ENCODE measurements at regions not wholly inside any gene's neighbourhood (a gene's known extent, or its start where the extent isn't known, plus 50 kb on each side); places are given as distances from the start of the nearest gene placed in this dataset.
"Not testable (repeated sequence)": the region's sequence is repeated elsewhere in the genome, so short reads cannot be mapped to it uniquely, and the experiment has no call there.

DNA sequence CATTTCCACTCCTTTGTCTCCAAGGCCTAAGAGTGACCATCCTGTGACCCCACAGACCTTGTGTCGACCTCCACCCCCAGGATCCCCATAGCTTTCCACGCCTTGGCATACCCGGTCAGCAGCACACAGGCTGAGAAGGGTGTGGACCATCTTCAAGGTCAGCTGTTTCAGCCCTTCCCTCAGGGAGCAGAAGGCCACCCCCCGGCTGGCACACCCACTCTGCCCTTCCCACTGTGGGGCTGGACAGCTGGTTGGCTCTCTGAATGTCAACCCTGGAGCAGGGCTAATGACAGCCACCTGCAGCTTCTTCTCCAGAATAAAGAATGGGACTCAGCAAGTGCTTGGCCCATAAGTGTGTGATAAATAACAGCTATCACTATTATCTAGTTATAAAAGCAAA is 93.1 kb downstream of the OLFM1 start:
- WGBS (ENCODE audit: extremely low coverage, insufficient coverage, insufficient read length) = no CpG with 5 or more reads among the region's 4 CpGs
- DNase-seq = no peak

DNA sequence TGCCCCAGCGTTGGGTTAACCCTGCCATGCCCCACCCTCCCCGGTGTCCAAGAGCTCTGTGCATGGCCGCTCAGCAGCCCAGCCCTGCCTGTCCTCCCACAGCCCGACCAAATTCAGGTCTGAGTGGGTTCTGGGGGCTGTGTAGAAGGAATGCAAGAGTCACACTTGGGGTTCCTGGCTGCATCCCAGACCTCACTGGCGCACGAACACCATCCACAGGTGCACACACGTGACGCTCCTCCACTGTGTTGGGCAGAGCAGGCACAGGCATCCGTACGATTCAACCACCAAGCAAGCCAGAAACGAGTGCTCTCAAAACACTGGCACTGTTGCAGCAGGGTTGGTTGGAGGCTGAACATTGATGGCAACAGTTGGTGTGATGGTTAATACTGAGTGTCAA is 93.9 kb downstream of the OLFM1 start:
- Histone ChIP-seq H4K8ac (ENCODE audit: low read depth, low read length) (no peak overlapping the region), H2AK5ac (ENCODE audit: low read length) (no peak overlapping the region), H3K4me1 (ENCODE audit: control insufficient read depth in 1 of 2, insufficient read depth in 2 of 2, low read length in 2 of 2) (no peaks in the 10 kb centered on the region), H3K9ac (ENCODE audit: low read length) (no peak overlapping the region), H3K23ac (ENCODE audit: low read length) (no peak overlapping the region), H4K12ac (ENCODE audit: low read depth, low read length) (no peak overlapping the region), H3K36me3 (ENCODE audit: control insufficient read depth in 1 of 2, insufficient read depth in 2 of 2, low read length in 2 of 2) (no peaks in the 10 kb centered on the region), H3K4ac (ENCODE audit: low read depth, low read length) (no peak overlapping the region), H2BK12ac (ENCODE audit: low read length) (no peak overlapping the region), H3K14ac (ENCODE audit: low read length) (no peak overlapping the region), H3K18ac (ENCODE audit: low read length) (no peak overlapping the region), H3K27me3 (ENCODE audit: insufficient read depth, low read length) (no peaks in the 10 kb centered on the region), H3K4me2 (ENCODE audit: low read length) (no peak overlapping the region), H2AFZ (ENCODE audit: insufficient read depth, low read length, poor library complexity) (no peak overlapping the region), H4K91ac (ENCODE audit: low read depth, low read length) (no peak overlapping the region), H3K27ac (ENCODE audit: low read depth, low read length) (no peak overlapping the region), H2BK120ac (ENCODE audit: insufficient read depth, low read length, poor library complexity) (no peak overlapping the region), H3K4me3 (ENCODE audit: low read depth, low read length) (no peak overlapping the region), H3K9me3 (ENCODE audit: insufficient read depth, low read depth, low read length) (no peaks in the 10 kb centered on the region), H2BK5ac (ENCODE audit: low read depth, low read length, poor library complexity) (no peak overlapping the region), H3K79me2 (ENCODE audit: control insufficient read depth, insufficient read depth, low read length, poor library complexity) (no peaks in the 10 kb centered on the region), H3K79me1 (ENCODE audit: low read length) (no peaks in the 10 kb centered on the region)
- no CpG with 5 or more reads among the region's 11 CpGs for WGBS (ENCODE audit: extremely low coverage, insufficient coverage, insufficient read length)
- DNase-seq = no peak

More for the DNA sequence above, 93.1 kb downstream of the OLFM1 start:
- Histone ChIP-seq H3K9me3 (ENCODE audit: insufficient read depth, low read depth, low read length) (no peaks in the 10 kb centered on the region), H3K4me2 (ENCODE audit: low read length) (no peak overlapping the region), H2AFZ (ENCODE audit: insufficient read depth, low read length, poor library complexity) (no peak overlapping the region), H3K9ac (ENCODE audit: low read length) (no peak overlapping the region), H2BK12ac (ENCODE audit: low read length) (no peak overlapping the region), H3K36me3 (ENCODE audit: control insufficient read depth in 1 of 2, insufficient read depth in 2 of 2, low read length in 2 of 2) (no peaks in the 10 kb centered on the region), H2BK5ac (ENCODE audit: low read depth, low read length, poor library complexity) (no peak overlapping the region), H4K91ac (ENCODE audit: low read depth, low read length) (no peak overlapping the region), H3K4ac (ENCODE audit: low read depth, low read length) (no peak overlapping the region), H4K8ac (ENCODE audit: low read depth, low read length) (no peak overlapping the region), H3K18ac (ENCODE audit: low read length) (no peak overlapping the region), H3K23ac (ENCODE audit: low read length) (no peak overlapping the region), H2AK5ac (ENCODE audit: low read length) (no peak overlapping the region), H3K27ac (ENCODE audit: low read depth, low read length) (no peak overlapping the region), H3K4me3 (ENCODE audit: low read depth, low read length) (no peak overlapping the region), H3K27me3 (ENCODE audit: insufficient read depth, low read length) (no peaks in the 10 kb centered on the region), H2BK120ac (ENCODE audit: insufficient read depth, low read length, poor library complexity) (no peak overlapping the region), H3K14ac (ENCODE audit: low read length) (no peak overlapping the region), H4K12ac (ENCODE audit: low read depth, low read length) (no peak overlapping the region), H3K79me2 (ENCODE audit: control insufficient read depth, insufficient read depth, low read length, poor library complexity) (no peaks in the 10 kb centered on the region), H3K79me1 (ENCODE audit: low read length) (no peaks in the 10 kb centered on the region), H3K4me1 (ENCODE audit: control insufficient read depth in 1 of 2, insufficient read depth in 2 of 2, low read length in 2 of 2) (no peaks in the 10 kb centered on the region)

DNA sequence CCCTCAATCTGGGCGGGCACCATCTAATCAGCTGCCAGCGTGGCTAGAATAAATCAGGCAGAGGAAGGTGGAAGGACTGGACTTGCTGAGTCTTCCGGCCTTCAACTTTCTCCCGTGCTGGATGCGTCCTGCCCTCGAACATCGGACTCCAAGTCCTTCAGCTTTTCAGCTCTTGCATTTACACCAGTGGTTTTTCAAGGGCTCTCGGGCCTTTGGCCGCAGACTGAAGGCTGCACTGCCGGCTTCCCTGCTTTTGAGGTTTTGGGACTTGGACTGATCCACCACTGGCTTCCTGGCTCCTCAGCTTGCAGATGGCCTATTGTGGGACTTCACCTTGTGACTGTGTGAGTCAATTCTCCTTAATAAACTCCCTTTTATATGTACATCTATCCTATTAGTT is 94.4 kb downstream of the OLFM1 start:
- not testable (repeated sequence) for H3K9ac ChIP-seq (ENCODE audit: low read length); H3K4me2 ChIP-seq (ENCODE audit: low read length); H3K14ac ChIP-seq (ENCODE audit: low read length); H2AFZ ChIP-seq (ENCODE audit: insufficient read depth, low read length, poor library complexity); H3K4me1 ChIP-seq (ENCODE audit: control insufficient read depth in 1 of 2, insufficient read depth in 2 of 2, low read length in 2 of 2); H4K91ac ChIP-seq (ENCODE audit: low read depth, low read length); H3K27me3 ChIP-seq (ENCODE audit: insufficient read depth, low read length); H2BK5ac ChIP-seq (ENCODE audit: low read depth, low read length, poor library complexity); H3K23ac ChIP-seq (ENCODE audit: low read length); H3K36me3 ChIP-seq (ENCODE audit: control insufficient read depth in 1 of 2, insufficient read depth in 2 of 2, low read length in 2 of 2); H3K79me2 ChIP-seq (ENCODE audit: control insufficient read depth, insufficient read depth, low read length, poor library complexity); H3K18ac ChIP-seq (ENCODE audit: low read length); H3K4me3 ChIP-seq (ENCODE audit: low read depth, low read length); H3K79me1 ChIP-seq (ENCODE audit: low read length); H2BK120ac ChIP-seq (ENCODE audit: insufficient read depth, low read length, poor library complexity); H4K8ac ChIP-seq (ENCODE audit: low read depth, low read length); H3K27ac ChIP-seq (ENCODE audit: low read depth, low read length); H3K4ac ChIP-seq (ENCODE audit: low read depth, low read length); H3K9me3 ChIP-seq (ENCODE audit: insufficient read depth, low read depth, low read length); H2BK12ac ChIP-seq (ENCODE audit: low read length); H2AK5ac ChIP-seq (ENCODE audit: low read length); H4K12ac ChIP-seq (ENCODE audit: low read depth, low read length); DNase-seq
- no CpG with 5 or more reads among the region's 10 CpGs for WGBS (ENCODE audit: extremely low coverage, insufficient coverage, insufficient read length)

DNA sequence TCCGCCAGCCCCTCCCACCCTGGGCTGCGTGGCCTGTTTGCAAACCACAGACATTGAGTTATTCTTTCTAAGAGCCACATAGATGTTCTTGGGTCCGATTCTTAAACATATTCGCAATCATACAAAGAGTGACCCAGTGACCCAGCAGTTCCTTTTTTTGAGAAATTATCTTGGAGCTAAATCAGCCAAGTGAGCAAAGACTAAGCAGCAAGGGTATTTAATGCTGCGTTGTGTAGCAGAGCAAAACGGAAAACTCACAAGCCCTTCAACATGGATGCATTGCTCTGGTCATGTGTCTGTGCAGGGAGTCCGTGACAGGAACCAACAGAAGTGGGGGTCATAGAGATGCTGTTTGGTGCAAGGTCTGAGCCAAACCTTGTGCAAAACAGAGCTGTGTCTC is 95.6 kb downstream of the OLFM1 start:
- Histone ChIP-seq H4K91ac (ENCODE audit: low read depth, low read length) (no peak overlapping the region), H3K36me3 (ENCODE audit: control insufficient read depth in 1 of 2, insufficient read depth in 2 of 2, low read length in 2 of 2) (no peaks in the 10 kb centered on the region), H3K4me3 (ENCODE audit: low read depth, low read length) (no peak overlapping the region), H3K23ac (ENCODE audit: low read length) (no peak overlapping the region), H4K8ac (ENCODE audit: low read depth, low read length) (no peak overlapping the region), H4K12ac (ENCODE audit: low read depth, low read length) (no peak overlapping the region), H3K9ac (ENCODE audit: low read length) (no peak overlapping the region), H3K18ac (ENCODE audit: low read length) (no peak overlapping the region), H2BK12ac (ENCODE audit: low read length) (no peak overlapping the region), H3K79me1 (ENCODE audit: low read length) (no peaks in the 10 kb centered on the region), H3K27ac (ENCODE audit: low read depth, low read length) (no peak overlapping the region), H2AFZ (ENCODE audit: insufficient read depth, low read length, poor library complexity) (no peak overlapping the region), H3K4ac (ENCODE audit: low read depth, low read length) (no peak overlapping the region), H3K4me2 (ENCODE audit: low read length) (no peak overlapping the region), H3K4me1 (ENCODE audit: control insufficient read depth in 1 of 2, insufficient read depth in 2 of 2, low read length in 2 of 2) (no peaks in the 10 kb centered on the region), H2BK5ac (ENCODE audit: low read depth, low read length, poor library complexity) (no peak overlapping the region), H3K9me3 (ENCODE audit: insufficient read depth, low read depth, low read length) (no peaks in the 10 kb centered on the region), H3K27me3 (ENCODE audit: insufficient read depth, low read length) (no peaks in the 10 kb centered on the region), H2BK120ac (ENCODE audit: insufficient read depth, low read length, poor library complexity) (no peak overlapping the region), H2AK5ac (ENCODE audit: low read length) (no peak overlapping the region), H3K14ac (ENCODE audit: low read length) (no peak overlapping the region), H3K79me2 (ENCODE audit: control insufficient read depth, insufficient read depth, low read length, poor library complexity) (no peaks in the 10 kb centered on the region)
- no peak for DNase-seq
- no CpG with 5 or more reads among the region's 7 CpGs for WGBS (ENCODE audit: extremely low coverage, insufficient coverage, insufficient read length)

Data from trophoblast cell (in vitro differentiated cells and primary cell).